Renal pelvis (tissue), 1 donor: ENCODE measurements at regions not wholly inside any gene's neighbourhood (a gene's known extent, or its start where the extent isn't known, plus 50 kb on each side); places are given as distances from the start of the nearest gene placed in this dataset.
"Not testable (repeated sequence)": the region's sequence is repeated elsewhere in the genome, so short reads cannot be mapped to it uniquely, and the experiment has no call there.

Experiments used
- DNase-seq: peaks from one replicate; pipeline ENCODE4 v3.0.0-alpha.2; 2013

GRCh38 chr14:101616202-101616601 is 54.9 kb downstream of the DIO3 start:
- DNase-seq, result no peak

- DNase-seq, result no peak
Observed at GRCh38 chr14:101619484-101619883, 58.2 kb downstream of the DIO3 start.

- DNase-seq, result no peak
Observed at GRCh38 chr14:101620031-101620788, 58.9 kb downstream of the DIO3 start.

GRCh38 chr14:101620821-101621785 is 59.8 kb downstream of the DIO3 start:
- DNase-seq, result no peak

DNA sequence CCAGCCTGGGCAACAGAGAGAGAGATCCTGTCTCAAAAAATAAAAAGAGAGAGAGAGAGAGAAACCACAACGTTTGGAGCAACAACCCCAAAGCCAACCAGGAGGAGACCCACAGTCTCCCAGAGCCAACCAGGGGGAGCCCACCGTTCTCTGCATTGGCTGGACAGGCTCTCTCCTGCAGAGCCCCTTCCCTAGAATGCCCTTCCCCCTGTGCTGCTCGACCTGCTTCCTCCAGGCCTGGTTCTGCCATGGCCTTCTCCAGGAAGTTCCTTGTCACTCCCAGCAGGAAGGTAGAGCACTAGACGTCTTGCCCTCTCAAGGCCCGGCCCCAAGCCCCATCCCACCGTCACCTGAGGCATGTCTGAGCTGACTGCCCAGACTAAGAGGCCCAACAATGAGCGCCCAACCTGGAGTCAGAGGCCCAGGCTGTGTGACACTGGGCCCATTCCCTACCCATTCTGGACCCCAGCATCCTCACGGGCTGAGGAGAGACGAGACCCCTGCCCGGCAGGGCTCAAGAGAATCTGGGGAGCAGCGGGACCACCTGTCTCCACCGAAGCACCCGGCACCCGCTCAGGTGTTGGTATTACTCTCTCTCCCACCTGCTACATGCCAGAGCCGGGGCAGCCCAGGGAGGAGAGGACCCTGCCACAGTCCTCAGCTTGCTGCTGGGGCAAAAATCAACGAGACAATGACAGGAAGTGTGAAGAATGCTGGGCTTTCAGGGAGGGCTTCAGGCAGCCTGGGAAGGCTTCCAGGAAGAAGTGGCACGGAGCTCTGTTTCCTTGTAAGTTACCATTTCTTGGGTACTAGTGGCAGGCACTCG is 61.2 kb downstream of the DIO3 start:
- no peak for DNase-seq

DNA sequence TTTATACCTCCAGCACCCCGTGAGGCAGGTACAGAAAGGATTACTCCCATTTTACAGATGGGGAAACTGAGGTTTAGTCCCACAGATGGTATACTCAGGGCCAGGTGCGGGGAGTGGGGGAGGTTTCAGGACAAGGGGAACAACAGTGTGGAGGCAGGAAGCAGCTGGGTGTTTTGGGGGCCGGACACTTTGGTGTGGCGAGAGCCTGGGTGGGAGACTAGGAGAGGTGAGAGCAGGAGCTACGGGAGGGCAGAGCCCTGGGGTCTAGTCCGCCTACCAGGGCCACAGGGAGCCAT is 61.7 kb downstream of the DIO3 start:
- DNase-seq, result no peak

DNA sequence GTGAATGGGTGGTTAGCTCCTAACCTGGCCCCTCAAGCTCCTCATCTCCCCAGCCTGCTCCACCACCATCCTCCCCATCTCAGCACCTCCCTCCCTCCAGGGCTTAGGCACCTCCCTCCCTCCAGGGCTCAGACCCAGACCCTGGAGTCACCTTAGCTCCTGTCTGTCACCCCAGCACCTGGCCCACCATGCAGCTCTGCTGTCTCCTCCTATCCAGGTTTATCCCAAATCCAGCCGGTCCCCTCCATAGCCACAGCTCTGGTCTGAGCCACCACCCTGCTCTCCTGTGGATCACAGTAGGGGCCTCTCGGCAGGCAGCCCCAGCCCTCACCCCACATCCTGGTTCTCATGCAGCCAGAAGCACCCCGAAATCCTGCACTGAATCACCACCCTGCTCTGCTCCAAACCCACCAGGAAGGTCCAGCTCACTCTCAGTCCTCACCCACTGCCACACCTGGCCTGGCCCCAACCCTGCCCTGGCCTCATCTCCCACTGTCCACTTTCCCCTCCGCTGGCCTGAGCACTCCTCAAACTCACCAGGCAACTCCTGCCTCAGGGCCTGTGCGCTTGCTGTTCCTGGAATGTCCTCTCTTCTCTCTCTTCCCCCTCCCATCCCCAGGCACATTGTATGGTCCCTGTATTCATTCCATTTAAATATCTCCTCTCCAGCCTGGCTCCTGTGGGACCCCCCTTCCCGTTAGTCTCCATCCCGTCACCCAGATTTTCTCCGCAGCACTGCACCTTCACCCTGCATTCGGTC is 62.6 kb downstream of the DIO3 start:
- no peak for DNase-seq

DNA sequence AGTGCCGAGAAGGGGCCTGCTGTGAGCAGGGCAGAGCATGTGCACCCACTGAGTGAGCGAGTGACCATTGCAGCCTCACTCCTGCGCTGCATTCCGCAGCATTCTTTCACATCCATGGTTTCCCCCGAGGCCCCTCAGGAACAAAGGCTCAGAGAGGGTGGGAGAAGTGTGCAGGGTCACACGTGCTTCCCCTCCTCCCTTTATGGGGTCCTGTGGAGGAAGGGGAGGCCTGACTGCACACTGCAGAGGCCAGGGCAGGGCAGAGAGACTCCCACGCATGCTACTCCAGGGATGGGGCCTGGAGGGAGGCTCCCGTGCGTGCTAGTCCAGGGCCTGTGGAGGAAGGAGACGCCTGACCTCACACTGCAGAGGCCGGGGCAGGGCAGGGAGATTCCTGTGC is 63.2 kb downstream of the DIO3 start:
- peak; percentile 29 for DNase-seq

GRCh38 chr14:101625336-101626097 is 64.2 kb downstream of the DIO3 start:
- DNase-seq, result no peak

- no peak for DNase-seq
Observed at GRCh38 chr14:101626331-101626730, 65.0 kb downstream of the DIO3 start.

DNA sequence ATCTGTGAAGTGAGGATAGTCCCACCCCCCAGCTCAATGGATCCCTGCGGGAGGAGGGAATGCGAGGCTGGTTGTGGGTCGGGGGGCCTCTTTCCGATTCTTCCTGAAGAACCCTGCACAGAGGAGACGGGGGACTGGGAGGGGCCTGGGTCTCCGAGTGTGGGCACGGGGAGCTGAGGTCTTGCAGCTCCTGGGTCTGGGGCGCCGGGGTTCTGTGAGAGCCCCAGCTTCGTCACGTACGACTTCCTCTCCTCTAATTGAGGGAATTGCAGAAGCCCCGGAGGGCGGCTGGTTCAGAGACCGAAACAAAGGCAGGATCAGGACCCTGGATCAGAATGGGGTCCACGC is 66.6 kb downstream of the DIO3 start:
- no peak for DNase-seq

- peak; percentile 57 for DNase-seq
Observed at GRCh38 chr14:101628471-101628966, 67.2 kb downstream of the DIO3 start.

DNA sequence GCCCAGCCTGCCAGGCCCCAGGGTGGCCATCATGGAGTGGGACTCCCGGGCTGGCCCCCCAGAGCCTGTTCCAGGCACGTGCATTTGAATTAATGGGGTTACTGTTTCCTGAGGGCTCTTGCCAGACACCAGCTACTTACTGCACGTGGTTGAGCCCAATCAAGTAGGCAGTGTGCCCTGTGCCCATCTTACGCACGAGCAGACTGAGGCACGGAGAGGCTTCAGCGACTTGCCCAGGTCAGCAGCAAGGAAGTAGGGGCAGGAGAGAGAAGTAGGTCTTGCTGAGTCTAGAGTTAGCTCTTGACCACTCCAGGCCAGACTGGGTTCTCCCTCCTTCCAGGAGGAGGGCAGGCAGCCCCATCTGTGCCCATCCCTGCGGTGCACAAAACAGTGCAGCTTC is 67.7 kb downstream of the DIO3 start:
- DNase-seq, result no peak

GRCh38 chr14:101630056-101630965 is 69.0 kb downstream of the DIO3 start:
- no peak for DNase-seq

DNA sequence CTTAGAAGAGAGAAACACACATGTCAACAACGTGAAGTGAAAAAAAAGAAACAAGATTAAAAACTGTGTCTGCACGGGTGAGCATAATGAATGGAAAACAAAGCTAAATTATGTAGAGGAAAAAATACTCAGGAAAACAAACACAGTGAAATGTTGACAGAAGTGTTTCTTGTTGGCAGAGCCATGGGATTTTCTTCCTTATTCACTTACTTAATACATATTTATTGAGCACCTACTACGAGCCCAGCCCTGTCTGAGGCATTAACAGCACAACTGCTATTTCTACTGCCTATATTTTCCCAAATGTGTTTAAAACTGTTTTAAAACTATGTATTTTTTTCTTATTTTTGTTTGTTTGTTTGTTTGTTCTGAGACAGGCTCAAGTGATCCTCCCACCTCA is 69.9 kb downstream of the DIO3 start:
- DNase-seq, result no peak

DNA sequence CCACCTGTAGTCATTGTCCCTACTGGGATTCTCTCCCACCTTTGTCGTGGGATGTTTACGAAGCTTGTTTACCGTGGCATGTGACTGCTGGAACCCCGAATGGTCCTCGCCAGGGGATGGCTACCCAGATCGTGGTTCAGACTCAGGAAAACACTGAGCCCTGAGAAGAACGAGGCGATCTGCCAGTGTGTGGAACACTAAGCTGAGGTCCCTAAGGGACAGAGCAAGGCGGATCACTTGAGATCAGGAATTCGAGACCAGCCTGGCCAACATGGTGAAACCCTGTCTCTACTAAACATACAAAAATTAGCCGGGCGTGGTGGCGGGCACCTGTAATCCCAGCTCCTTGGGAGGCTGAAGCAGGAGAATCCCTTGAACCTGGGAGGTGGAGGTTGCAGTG is 70.7 kb downstream of the DIO3 start:
- DNase-seq, result not testable (repeated sequence)

- no peak for DNase-seq
Observed at GRCh38 chr14:101632520-101632919, 71.2 kb downstream of the DIO3 start.

- DNase-seq, result no peak
Observed at GRCh38 chr14:101633276-101633675, 72.0 kb downstream of the DIO3 start.

- no peak for DNase-seq
Observed at GRCh38 chr14:101634202-101634849, 73.0 kb downstream of the DIO3 start.
